ENCODE measurements at regions not wholly inside any gene's neighbourhood (a gene's known extent, or its start where the extent isn't known, plus 50 kb on each side); places are given as distances from the start of the nearest gene placed in this dataset.
"Not testable (repeated sequence)": the region's sequence is repeated elsewhere in the genome, so short reads cannot be mapped to it uniquely, and the experiment has no call there.

GRCh38 chr9:135397142-135397541 lies 82.4 kb upstream of the PPP1R26 start:
- no peak for DNase-seq (ENCODE audit: low read depth in 2 of 3, low spot score in 2 of 3)

- no peak for DNase-seq (ENCODE audit: low read depth in 2 of 3, low spot score in 2 of 3)
These were observed 80.5 kb upstream of the PPP1R26 start for GRCh38 chr9:135399000-135399649.

DNA sequence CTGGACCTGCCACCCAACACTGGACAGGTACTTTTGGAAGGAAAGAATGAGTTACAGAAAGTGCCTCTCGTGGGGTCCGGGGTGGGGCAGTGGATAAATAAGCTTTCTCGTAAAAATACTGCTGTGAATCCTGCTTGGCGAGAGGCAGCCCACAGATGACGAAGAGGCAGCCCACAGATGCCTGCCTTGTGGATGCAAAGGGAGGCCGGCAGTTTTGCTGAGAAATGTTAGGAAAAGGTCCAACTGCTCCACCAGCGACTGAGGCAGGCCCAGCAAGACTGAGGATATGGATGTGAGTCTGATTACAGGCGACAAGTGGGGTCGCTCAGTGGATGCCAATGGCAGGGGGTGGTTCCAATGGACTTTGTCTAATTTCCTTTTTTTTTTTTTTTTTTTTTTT lies 79.1 kb upstream of the PPP1R26 start:
- DNase-seq (ENCODE audit: low read depth in 2 of 3, low spot score in 2 of 3), result no peak

GRCh38 chr9:135401218-135401617 lies 78.4 kb upstream of the PPP1R26 start:
- no peak for DNase-seq (ENCODE audit: low read depth in 2 of 3, low spot score in 2 of 3)

GRCh38 chr9:135402048-135402738 lies 77.4 kb upstream of the PPP1R26 start:
- DNase-seq (ENCODE audit: low read depth in 2 of 3, low spot score in 2 of 3), result no peak

- DNase-seq (ENCODE audit: low read depth in 2 of 3, low spot score in 2 of 3), result no peak
These were observed 76.6 kb upstream of the PPP1R26 start for GRCh38 chr9:135402739-135403695.

- DNase-seq (ENCODE audit: low read depth in 2 of 3, low spot score in 2 of 3), result no peak
These were observed 75.7 kb upstream of the PPP1R26 start for GRCh38 chr9:135403733-135404450.

GRCh38 chr9:135404451-135405144 lies 75.0 kb upstream of the PPP1R26 start:
- no peak for DNase-seq (ENCODE audit: low read depth in 2 of 3, low spot score in 2 of 3)

GRCh38 chr9:135405145-135405464 lies 74.5 kb upstream of the PPP1R26 start:
- DNase-seq (ENCODE audit: low read depth in 2 of 3, low spot score in 2 of 3), result not testable (repeated sequence)

DNA sequence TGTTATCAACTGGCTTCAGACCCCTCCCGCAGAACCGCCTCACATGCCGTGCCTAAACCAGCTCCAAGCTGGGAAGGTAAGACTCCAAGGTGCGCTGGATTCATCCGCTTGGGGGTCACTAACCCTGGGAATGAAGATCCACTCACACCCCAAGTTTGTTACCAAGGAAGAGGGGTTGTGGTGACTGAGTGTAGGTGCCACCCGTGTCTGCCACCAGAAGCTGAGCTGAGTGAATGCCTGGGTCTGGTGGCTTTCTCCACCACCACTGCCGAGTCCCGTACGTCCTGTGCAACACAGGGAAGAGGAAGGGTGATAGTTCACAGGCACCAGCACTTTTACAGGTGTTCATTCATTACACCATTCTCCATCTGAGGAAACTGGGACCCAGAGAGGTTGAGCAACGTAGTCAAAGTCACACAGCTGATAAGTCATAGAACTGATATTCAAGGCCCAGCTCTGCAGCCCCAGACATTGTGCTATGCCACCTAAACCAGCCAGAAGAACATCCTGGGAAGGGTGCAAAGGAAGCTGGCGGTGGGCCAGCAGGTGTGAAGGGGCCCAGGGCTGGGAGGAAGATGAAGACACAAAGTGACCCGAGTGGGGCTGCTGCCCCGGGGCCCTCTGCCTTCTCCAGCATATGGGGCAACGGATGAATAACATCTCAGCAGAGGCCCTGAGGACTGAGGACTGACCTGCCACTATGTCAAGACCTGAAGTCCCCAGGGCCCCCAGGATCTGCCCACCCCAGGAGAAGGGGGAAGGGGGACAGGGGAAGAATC lies 70.9 kb upstream of the PPP1R26 start:
- DNase-seq (ENCODE audit: low read depth in 2 of 3, low spot score in 2 of 3), result no peak

- DNase-seq (ENCODE audit: low read depth in 2 of 3, low spot score in 2 of 3), result no peak
These were observed 70.0 kb upstream of the PPP1R26 start for GRCh38 chr9:135409286-135410200.

DNA sequence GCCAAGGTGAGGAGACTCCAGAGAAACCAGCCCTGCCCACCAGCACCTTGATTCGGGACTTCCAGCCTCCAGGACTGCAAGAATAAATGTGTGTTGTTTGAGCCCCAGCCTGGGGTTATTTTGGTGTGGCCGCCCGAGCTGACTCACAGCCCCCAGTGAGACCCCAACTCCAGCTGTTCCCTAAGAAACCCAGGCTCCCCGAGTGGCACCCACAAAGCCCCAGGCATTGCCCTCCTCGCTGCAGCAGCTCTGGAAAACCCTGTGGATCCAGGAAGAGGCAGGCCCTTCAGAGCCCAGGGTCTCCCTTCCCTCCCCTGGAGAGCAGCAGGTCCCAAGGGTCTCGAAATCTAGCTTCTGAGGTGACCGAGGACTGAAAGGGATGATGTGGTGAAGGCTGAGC lies 69.2 kb upstream of the PPP1R26 start:
- DNase-seq (ENCODE audit: low read depth in 2 of 3, low spot score in 2 of 3), result no peak

- DNase-seq (ENCODE audit: low read depth in 2 of 3, low spot score in 2 of 3), result no peak
These were observed 68.6 kb upstream of the PPP1R26 start for GRCh38 chr9:135410831-135411473.

GRCh38 chr9:135411605-135412004 lies 68.0 kb upstream of the PPP1R26 start:
- not testable (repeated sequence) for DNase-seq (ENCODE audit: low read depth in 2 of 3, low spot score in 2 of 3)

DNA sequence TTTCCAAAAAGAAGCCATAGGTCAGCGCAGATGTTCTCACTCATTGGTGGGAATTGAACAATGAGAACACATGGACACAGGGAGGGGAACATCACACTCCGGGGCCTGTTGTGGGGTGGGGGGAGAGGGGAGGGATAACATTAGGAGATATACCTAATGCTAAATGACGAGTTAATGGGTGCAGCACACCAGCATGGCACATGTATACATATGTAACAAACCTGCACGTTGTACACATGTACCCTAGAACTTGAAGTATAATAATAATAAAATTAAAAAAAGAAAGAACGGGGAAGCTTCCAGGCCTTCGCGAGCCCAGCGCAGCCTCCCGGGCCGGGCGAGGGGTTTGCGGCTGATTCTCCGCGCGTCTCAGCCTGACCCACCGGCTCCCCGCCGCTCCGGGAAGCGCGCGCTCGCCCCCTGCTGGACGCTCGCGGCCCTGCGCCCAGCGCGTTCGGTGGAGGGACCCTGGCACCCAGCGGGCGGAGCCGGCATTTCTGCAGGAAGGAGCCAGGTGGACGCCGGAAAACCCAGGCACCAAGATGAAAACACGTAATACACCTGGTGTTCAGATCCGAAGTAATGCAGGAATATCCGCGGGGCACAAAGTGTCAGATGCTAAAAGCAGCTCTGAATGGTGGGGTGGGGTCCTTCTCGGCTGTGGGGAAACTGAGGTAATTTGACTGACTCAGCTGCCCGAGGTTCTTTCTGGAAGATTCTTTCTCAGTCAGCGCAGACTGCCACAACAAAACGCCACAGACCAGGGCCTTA lies 67.1 kb upstream of the PPP1R26 start:
- DNase-seq (ENCODE audit: low read depth in 2 of 3, low spot score in 2 of 3), result peak; percentile 41 to 72 (median 56)

- DNase-seq (ENCODE audit: low read depth in 2 of 3, low spot score in 2 of 3), result no peak
These were observed 66.6 kb upstream of the PPP1R26 start for GRCh38 chr9:135413086-135413375.

DNA sequence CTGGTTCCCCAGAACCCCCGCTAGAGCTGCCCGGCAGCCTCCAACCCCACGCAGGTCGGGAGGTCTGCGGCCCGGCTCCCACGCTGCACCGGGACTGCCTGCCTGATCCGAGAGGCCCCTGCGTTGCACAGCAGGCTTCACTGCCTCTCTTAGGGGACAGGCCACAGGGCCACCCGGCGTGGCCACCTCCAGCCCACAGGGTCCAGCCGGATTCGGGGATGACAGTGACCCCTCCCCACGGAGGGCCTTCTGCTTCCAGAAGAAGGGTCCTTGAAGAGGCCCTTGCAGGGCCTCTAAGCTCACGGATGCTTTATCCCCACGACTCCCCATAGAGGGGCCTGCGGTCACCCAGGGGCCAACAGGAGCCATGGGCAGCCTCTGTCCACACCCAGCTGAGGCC lies 66.1 kb upstream of the PPP1R26 start:
- DNase-seq (ENCODE audit: low read depth in 2 of 3, low spot score in 2 of 3), result no peak
